Lower lobe of right lung (tissue), 2 donors: ENCODE measurements at regions not wholly inside any gene's neighbourhood (a gene's known extent, or its start where the extent isn't known, plus 50 kb on each side); places are given as distances from the start of the nearest gene placed in this dataset.

Source experiments
- ATAC-seq, 2 donors: fragments of 200-7000 bp; cut with Tn5 transposase; one replicate each; pipeline ENCODE4 v1.9.1; 2020 to 2022; ENCODE audit warnings: mild to moderate bottlenecking in 2 of 2, moderate library complexity in 2 of 2
- DNase-seq: peaks from one replicate; pipeline ENCODE4 v3.0.0-alpha.2; 2020
- H3K27ac ChIP-seq: fragments of 200-600 bp; one replicate; pipeline ENCODE4 v1.8.0; 2022
- H3K27me3 ChIP-seq: fragments of 200-600 bp; one replicate; pipeline ENCODE4 v1.8.0; 2022; ENCODE audit warnings: low read depth
- H3K36me3 ChIP-seq: fragments of 200-600 bp; one replicate; pipeline ENCODE4 v1.8.0; 2022; ENCODE audit warnings: mild to moderate bottlenecking
- H3K4me1 ChIP-seq: fragments of 200-600 bp; one replicate; pipeline ENCODE4 v1.8.0; 2022
- H3K4me3 ChIP-seq: fragments of 200-600 bp; one replicate; pipeline ENCODE4 v1.8.0; 2022; ENCODE audit warnings: mild to moderate bottlenecking
- H3K9me3 ChIP-seq: fragments of 200-600 bp; one replicate; pipeline ENCODE4 v1.8.0; 2022
- CTCF ChIP-seq: fragments of 200-600 bp; IDR thresholded peaks from one replicate; pipeline ENCODE4 v1.8.0; 2022; ENCODE audit warnings: antibody characterized with exemption, mild to moderate bottlenecking
- intact Hi-C: fragments of 100-400 bp; cut with DNase I; formaldehyde crosslinking; loops from one replicate; pipeline ENCODE4 v1.11.0; 2022
- donor health status: DM: no; HTN: yes; CAD: no; lungs with severe emphysema.

GRCh38 chr6:126914801-126915200 lies 203.7 kb upstream of the RSPO3 start:
- H3K4me1 ChIP-seq: no peaks in the 10 kb centered on the region
- no peak for ATAC-seq
- no peaks in the 10 kb centered on the region for H3K27me3 ChIP-seq
- no peaks in the 10 kb centered on the region for H3K9me3 ChIP-seq
- intact Hi-C loops: no loop called here
- no peak for DNase-seq
- TF ChIP-seq CTCF: no peak
- no peaks in the 10 kb centered on the region for H3K36me3 ChIP-seq
- H3K27ac ChIP-seq: no peak overlapping the region
- no peak overlapping the region for H3K4me3 ChIP-seq

GRCh38 chr6:126919947-126920346 lies 198.5 kb upstream of the RSPO3 start:
- no peak for DNase-seq
- Histone ChIP-seq H3K4me1 (no peaks in the 10 kb centered on the region), H3K4me3 (no peak overlapping the region), H3K36me3 (no peaks in the 10 kb centered on the region), H3K9me3 (no peaks in the 10 kb centered on the region), H3K27ac (no peak overlapping the region), H3K27me3 (no peaks in the 10 kb centered on the region)
- TF ChIP-seq CTCF: no peak
- intact Hi-C loops: no loop called here
- no peak for ATAC-seq

- H3K27ac ChIP-seq: no peak overlapping the region
- DNase-seq: no peak
- H3K4me1 ChIP-seq: no peaks in the 10 kb centered on the region
- H3K36me3 ChIP-seq: no peaks in the 10 kb centered on the region
- intact Hi-C loops: no loop called here
- no peak for TF ChIP-seq CTCF
- H3K9me3 ChIP-seq: no peaks in the 10 kb centered on the region
- no peaks in the 10 kb centered on the region for H3K27me3 ChIP-seq
- no peak overlapping the region for H3K4me3 ChIP-seq
- no peak for ATAC-seq
Observed at GRCh38 chr6:126923807-126924206, 194.7 kb upstream of the RSPO3 start.

- no peaks in the 10 kb centered on the region for H3K9me3 ChIP-seq
- DNase-seq (no peak), ATAC-seq (no peak)
- no peak for TF ChIP-seq CTCF
- H3K4me3 ChIP-seq: no peak overlapping the region
- no peaks in the 10 kb centered on the region for H3K27me3 ChIP-seq
- no peaks in the 10 kb centered on the region for H3K4me1 ChIP-seq
- intact Hi-C loops: no loop called here
- H3K36me3 ChIP-seq: no peaks in the 10 kb centered on the region
- no peak overlapping the region for H3K27ac ChIP-seq
Observed at GRCh38 chr6:126926926-126927325, 191.5 kb upstream of the RSPO3 start.

GRCh38 chr6:126927841-126928240 lies 190.6 kb upstream of the RSPO3 start:
- DNase-seq (no peak), ATAC-seq (no peak)
- TF ChIP-seq CTCF: no peak
- H3K36me3 ChIP-seq: no peaks in the 10 kb centered on the region
- H3K27ac ChIP-seq: no peak overlapping the region
- H3K27me3 ChIP-seq: no peaks in the 10 kb centered on the region
- intact Hi-C loops: no loop called here
- H3K4me1 ChIP-seq: no peaks in the 10 kb centered on the region
- no peaks in the 10 kb centered on the region for H3K9me3 ChIP-seq
- H3K4me3 ChIP-seq: no peak overlapping the region

GRCh38 chr6:126937426-126937825 lies 181.0 kb upstream of the RSPO3 start:
- Histone ChIP-seq H3K4me3 (no peak overlapping the region), H3K4me1 (no peaks in the 10 kb centered on the region), H3K27ac (no peak overlapping the region), H3K9me3 (no peaks in the 10 kb centered on the region), H3K36me3 (no peaks in the 10 kb centered on the region), H3K27me3 (no peaks in the 10 kb centered on the region)
- TF ChIP-seq CTCF: no peak
- ATAC-seq (no peak), DNase-seq (no peak)
- intact Hi-C loops: no loop called here
